HuH-7.5 (cell line): ENCODE measurements at regions not wholly inside any gene's neighbourhood (a gene's known extent, or its start where the extent isn't known, plus 50 kb on each side); places are given as distances from the start of the nearest gene placed in this dataset.
"Not testable (repeated sequence)": the region's sequence is repeated elsewhere in the genome, so short reads cannot be mapped to it uniquely, and the experiment has no call there.

ENCODE experiments used
- DNase-seq: peaks from one replicate; pipeline ENCODE4 v3.0.0; 2011; ENCODE audit warnings: low spot score

DNA sequence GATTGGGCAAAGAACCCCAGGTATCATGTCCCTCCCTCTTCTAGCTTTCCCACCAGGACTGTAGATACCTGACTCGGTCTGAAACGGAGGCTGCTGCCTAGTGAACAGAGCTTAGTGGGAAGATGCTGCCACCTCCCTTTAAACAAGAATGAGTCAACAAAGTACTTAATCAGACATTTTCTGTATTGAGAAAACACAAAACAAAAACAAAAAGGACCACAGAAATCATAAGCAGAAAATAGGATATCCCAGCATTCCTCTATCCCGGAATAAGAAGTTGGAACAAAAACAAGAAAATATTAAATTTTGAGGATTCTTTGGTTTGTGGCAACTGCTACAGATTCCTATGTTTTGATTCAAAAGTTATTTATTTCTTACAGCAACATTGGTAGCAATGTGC lies 51.7 kb upstream of the COL8A1 start:
- DNase-seq = no peak

DNA sequence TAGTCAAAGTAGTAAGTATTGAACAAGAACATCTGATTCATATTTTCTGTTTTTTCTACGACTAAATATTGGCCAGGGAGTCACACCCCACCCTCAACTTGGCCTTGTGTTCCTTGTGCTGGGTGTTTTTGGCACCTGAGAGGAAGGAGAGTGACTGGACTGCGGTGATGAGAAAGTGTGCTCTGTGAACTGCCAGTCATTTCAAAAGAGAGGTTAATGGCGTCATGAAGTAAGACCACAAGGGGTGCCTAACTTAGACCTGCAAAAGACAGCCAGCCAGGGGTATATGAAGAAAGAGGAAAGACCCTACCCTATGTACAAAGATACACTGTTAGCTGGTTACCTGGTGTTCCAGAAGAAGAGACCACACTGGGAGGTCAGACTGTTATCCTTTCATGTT lies 58.4 kb upstream of the COL8A1 start:
- no peak for DNase-seq

DNA sequence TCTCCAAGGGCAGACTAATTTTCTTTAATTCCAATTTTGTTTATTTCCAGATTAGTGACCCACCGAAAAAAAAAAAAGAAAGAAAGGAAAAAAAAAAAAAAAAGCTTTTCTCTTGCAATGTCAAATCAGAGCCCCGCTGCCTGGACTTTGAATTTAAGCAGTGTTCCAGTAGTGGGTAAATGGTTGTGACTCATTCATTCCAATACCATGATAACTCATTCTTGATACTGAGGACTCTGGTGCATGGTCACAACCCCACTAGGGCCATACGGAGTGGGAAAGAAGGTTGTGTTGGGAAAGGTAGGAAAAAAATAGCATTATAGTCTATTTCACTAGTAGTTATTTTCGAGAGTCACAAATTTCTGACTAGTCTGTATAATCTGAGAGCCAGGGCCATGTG lies 59.1 kb upstream of the COL8A1 start:
- DNase-seq = no peak

DNA sequence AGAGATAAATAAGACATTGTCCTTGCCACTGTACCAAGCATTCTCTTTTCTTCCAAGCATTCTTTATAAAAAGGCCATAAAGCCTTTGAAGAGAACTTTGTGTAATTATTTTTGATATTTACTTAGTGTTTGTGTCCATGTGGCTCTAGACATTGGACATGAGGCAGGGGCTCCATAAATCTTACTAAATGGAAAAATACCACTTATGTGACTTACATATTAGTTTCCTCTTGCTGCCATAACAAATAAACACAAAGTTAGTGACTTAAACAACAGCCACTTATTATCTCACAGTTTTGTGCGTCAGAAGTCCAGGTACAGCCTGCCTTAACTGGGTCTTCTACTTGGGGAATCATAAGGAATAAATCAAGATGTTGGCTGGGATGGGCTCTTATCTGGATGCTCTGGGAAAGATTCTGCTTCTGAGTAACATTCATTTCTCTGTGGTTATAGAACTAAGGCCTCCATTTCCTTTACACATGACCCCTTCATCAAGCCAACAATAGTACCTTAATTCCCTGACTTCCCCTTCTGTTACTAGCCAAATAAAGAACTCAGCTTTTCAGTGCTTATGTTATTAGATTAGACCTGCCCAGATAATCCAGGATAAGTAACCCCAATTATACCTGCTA lies 59.9 kb upstream of the COL8A1 start:
- no peak for DNase-seq

DNA sequence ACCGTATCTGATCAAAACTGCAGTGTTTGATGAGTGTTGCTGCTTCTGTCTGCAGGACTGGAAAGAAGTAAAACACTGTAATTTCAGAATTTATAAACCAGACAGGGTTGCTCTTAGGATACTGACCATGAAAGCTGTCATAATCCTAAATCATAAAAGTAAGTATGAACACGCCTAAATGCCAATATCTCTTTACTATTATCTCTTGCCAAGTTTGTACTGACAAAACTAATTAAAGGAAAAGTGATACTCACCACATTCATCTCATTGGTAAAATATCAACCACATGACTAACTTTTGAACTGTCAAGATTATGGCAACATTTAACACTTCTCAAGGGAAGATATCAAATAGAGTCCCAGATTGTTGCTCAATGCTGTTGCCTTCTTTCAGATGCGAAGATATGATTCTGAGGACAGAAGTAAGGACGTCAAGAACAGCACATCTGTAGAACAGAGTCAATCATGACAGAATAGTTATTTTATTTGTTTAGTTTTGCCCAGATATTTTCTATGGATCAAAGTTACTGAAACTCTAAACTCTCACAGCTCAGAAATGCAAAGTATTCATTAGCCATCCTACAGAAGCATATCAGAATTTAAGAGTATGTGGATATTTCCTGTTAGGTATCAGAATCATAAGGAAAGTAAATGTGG lies 61.4 kb upstream of the COL8A1 start:
- no peak for DNase-seq

DNA sequence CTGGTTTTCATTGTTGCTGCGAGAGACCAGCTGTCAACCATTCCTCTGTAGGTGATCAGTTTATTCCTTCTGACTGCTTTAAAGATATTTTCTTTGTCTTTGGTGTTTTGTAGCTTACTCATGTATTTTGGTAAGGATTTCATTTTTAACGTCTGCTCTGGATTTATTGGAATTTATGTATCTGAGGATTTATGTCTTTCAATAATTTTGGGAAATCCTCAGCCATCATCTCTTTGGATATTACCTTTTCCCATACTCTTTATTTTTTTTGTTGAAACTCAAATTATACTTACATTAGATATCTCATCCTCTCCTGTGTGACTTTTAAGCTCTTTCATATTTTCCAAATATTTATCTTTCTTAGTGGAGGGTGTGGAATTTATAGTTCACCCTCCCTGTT lies 62.7 kb upstream of the COL8A1 start:
- no peak for DNase-seq

DNA sequence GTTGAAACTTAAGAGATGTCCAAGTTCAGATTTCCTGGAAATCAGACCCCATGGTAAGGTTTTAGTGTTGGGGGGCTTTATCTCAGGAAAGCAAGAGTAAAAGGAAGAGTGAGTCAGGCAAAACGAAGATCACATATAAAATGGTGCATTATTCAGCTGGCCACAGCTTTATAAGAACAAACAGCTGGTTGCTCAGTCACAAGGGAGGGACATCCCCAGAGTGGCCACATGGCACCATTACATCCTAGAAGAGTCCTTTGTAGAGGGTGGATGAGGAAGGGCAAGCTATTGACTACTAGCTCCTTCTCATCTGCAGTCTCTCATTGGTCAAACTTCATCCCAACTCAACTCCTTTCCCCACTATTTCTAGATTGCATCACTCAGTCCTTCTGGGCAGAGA lies 68.3 kb upstream of the COL8A1 start:
- no peak for DNase-seq

DNA sequence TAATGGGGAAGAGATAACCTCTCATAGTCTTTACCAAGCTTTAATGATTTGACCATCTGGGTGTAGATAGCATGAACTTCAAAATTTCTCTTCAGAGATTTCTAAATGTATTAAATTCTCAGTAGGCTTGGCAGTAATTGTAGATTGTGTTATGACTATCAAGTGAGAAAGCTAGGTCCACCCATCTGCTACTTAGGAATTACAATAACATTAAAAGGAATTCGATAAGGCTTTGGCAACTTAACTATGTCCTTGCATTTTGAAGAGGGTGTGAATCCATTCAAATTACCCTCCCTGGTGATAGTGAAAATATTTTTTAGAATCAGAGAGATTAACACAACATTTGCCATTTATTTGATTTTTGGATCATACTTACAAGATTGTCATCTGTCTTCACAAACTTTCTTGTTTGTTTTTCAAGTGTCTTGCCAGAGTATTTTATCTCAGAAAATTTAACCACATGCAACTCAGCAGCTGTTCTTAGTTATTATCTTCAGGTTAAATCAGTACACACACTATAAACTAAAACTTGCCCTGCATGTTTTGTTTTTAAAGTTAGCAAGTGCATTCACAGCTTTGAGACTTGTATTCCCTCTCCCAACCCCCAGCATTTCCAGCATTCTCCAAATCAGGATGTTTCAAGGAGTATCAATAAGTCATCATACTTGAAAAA lies 69.6 kb upstream of the COL8A1 start:
- no peak for DNase-seq

DNA sequence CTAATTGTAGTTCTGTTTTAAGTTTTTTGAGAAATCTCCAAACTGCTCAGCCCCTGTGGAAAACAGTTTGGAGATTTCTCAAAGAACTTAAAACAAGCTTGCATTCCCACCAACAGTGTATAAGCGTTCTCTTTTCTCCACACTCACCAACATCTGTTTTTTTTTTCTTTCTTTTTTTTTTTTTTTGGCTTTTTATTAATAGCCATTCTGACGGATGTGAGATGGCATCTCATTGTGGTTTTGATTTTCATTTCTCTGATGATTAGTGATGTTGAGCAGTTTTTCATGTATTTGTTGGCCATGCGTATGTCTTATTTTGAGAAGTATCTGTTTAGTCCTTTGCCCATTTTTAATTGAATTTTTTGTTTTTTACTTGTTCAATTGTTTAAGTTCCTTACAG lies 73.1 kb upstream of the COL8A1 start:
- no peak for DNase-seq

DNA sequence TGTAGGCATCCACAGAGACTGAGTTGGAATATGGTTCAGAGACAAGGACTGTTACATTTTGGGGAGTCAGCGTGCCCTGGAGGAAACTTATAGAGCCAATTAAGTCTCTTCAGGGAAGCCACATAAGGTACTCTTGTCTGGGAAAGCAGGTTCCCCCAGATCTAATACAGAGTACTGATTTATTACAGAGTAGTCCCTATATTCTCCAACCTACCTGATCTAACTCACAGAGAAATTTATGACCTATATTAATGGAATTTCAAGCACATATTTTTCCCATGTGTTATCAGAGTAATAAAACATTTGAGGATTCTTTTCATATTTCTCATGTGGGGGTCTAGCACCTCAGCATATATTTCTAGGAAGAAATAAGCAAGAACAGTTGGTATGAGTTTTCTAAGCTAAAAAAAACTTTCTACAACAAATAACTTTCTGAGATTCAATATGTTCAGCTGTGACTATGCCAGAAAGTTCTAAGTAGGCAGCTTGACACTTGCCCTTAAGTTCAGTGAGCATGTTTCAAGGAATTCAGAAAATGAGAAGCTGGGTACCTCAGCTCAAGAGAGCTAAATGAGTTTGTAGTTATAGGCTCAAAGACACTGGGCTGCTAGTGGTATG lies 75.3 kb upstream of the COL8A1 start:
- DNase-seq = no peak

DNA sequence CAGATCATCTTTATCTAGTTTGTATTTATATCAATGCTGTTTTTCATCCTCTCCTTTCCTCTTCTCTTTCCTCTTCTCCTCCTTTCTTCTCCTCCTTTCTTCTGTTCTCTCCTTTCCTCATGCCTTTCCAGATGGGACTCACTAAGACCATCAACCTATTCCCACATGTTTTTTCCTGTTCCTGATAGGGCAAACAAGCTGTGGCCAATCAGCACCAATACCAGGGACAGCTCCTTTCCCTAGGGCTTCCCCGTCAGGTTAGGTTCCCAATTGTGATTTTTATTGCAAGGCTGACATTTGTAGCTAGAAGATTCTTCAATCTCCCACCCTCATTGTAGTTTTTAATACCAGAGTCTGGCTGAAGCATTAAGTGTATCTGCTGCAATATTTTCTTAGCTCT lies 76.3 kb upstream of the COL8A1 start:
- no peak for DNase-seq

DNA sequence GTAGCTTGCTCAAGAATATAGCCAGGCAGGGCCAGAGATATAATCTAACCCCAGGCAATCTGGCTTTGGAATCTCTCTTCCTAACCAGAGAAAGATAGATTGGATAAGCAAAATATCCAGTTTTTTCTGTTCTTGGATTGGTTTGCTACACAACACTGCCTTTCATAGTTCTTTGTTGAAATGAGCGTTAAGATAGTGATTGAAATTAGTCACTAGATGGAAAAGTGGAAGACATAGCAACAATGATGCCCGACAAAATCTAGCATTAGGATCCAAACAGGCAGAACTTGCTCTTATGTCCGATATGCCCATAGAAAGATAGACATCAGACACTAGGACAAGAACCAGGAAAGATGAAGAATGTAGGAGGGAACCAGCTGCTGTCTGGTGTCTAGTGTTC lies 77.3 kb upstream of the COL8A1 start:
- no peak for DNase-seq

DNA sequence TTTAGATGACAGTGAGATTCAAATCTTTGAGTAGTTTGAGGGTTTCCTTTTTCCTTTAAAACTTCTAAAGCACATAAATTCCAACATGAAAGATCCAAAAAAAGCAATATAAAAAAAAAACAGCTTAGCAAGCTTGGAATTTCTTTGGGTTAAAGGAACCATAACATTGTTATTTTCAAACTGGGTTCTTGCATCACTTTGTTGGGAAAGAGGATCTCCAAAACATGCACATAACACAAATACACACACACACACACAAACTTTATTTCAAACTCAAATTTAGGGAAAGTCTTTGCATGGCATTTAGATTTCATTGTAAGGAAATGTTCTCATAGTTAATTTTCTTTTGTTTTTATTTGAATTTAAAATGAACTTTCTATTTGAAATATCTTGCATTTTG lies 79.2 kb upstream of the COL8A1 start:
- no peak for DNase-seq

DNA sequence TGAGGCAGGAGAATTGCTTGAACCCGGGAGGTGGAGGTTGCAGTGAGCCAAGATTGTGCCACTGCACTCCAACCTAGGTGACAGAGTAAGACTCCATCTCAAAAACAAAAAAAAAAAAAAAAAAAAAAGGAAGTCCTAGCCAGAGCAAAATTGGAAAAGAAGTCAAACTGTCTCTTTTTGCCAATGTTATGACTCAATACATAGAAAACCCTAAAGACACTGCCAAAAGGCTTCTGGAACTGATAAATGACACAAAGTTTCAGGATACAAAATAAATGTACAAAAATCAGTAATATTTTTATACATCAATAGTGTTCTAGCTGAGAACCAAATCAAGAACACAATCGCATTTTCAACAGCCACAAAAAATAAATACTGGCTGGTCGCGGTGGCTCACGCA lies 82.5 kb upstream of the COL8A1 start:
- not testable (repeated sequence) for DNase-seq

DNA sequence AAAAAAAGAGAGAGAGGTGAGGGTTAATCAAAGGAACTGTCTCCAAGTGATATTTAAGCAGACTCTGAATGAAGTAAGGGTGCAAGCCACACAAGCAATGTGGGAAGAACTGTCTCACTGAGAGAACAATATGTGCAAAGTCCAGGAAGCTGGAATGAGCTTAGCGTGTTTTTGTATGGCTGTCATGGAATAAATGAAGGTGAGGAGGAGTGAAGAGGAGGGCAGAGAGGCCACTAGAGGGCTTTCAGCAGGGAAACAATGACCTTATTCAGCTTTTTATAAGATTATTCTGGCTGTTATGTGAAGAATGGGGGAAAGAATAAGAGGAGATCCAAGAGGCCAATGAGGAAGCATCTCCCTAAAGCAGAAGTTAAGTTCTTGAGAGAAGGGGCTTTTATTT lies 86.9 kb upstream of the COL8A1 start:
- no peak for DNase-seq

DNA sequence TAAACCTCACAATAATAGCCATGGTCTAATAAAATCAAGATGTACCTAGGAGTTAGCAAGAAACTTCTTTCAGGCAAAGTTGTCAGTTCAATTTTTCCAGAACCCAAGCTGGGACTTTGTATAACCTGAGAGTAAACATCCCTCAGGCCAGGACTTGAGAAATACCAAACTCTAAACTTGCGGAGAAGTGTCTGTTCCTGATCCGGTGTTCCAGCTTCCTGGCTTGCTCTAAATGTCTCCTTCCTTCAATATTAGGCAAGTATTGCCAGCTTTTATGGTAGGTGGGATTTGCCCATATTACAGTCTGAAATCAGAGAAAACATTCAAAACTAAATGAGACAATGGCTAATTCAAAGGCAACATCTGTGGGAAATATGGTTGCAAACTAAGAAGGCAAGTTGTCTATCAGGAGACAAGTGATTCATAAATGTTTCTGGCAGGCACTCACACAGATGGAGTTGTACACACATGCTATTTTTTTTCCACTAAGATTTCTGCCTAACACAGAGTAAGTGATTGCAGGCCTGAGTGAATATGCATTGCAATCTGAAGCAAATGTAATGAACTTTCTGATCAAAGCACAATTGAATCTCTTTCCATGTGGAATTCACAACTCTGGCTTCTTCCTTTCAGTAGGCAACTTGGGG lies 88.3 kb upstream of the COL8A1 start:
- no peak for DNase-seq

DNA sequence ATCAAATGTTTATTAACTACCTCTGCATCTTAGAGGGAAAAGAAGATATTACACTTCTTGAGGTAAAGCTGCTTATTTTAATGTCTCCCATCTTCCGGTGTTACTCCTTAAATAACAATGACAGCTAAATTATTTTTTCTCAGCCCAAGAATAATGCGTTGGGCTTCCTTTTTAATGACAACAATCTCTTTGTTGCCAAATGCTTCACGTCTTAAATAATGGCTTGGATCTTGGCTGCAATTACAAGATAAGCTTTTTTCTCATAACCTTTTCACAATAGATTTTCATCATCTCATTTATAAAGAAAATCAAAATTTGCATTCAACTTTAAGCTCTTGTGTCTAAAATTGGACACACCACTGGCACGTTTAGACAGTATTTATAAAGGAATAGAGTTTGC lies 89.2 kb upstream of the COL8A1 start:
- no peak for DNase-seq

DNA sequence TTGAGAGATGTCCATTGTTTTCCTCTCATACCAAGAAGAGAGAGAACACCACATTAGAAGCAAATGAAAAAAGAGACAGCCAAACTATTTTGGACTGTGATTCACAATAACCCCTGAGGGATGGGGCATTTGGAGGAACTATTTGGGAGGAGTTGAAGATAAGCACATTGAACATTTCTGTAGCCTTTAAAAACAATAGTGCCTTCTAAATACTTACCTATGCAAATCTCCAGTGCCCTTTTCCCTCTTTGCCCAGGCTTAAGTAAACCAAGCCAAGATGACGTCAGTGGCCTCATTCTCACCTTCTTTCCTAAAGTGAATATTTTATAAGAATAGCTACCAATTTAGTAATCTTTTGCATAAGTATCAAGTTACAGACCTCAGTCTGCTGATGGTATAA lies 89.7 kb upstream of the COL8A1 start:
- DNase-seq = no peak

DNA sequence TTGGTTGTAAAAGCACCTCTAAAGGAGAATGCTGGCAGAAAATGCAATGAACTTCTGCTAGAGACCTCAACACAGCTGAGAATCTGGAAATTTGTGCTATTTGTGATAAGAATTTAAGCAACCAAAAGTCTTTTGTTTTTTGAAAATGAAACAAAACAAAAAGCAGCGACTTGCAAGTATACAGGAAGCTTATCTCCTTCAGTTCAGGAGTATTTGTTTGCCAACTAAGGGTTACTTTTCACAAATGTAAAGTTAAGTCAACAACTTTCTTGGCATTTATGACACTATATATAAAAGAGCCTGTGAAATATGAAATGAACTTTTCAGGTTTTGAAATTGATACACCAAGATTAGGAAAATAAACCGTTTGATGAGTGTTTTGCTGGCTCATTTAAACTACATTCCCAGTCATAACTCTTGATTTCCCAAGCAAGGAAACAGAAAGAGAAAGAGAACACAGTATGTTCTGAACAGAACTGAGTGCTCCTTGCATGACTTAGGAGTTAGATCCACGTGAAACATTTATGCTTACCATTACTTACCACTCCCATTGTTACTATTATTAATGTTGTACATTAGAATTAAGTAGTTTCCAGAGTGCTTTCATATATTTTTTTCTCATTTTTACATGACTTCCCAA lies 92.3 kb upstream of the COL8A1 start:
- DNase-seq = no peak

DNA sequence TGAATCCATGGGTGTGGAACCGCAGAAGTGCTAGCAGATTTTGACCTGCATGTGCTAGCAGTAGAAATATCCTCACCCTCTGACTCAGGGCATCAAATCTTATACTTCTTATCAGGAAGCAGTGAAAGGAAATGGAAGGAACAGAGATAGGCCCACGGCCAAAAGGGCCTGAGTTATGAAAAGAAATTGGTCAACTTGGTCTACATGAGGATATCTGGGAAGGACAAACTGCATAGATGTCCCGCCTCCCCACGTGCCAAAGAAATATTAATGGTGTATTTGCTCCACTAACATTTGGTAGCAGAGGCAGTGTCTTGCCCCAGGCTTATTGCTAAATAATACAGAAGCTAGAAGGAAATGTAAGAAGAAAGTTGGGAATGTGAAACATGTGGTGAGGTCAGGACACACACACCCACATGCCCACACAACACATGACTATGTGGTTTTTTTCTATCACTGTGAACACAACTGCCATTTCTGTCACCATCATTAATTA lies 93.6 kb upstream of the COL8A1 start:
- no peak for DNase-seq

DNA sequence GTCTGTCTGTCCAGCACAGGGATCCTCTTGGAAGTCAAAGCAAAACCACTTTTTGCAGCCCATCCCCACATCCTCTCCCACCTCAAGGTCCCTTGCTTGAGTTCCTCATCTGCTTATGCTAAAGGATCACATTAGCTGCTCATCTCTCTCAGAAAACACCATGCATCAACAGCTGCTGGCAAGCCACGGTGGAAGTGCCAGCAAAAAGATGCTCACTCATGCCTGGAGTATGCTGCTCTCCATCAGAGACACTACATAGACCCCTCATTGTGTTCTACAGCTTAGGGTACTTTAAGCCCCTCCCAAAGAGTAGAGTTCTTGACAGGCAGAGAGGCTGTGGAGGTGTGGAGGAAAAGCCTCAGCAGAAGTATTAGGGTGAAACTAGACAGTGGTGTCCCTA lies 94.6 kb upstream of the COL8A1 start:
- no peak for DNase-seq
